Pancreas (tissue), 10 donors: ENCODE measurements at regions not wholly inside any gene's neighbourhood (a gene's known extent, or its start where the extent isn't known, plus 50 kb on each side); places are given as distances from the start of the nearest gene placed in this dataset.

Experiments used
- ATAC-seq, 4 donors: fragments of 200-7000 bp; cut with Tn5 transposase; one replicate each; pipeline versions ENCODE4 v1.8.0 to v1.9.1; 2020; ENCODE audit warnings: mild to moderate bottlenecking in 4 of 4, moderate library complexity in 4 of 4
- DNase-seq, 6 donors: peaks; one replicate each; pipeline ENCODE4 v3.0.0-alpha.2; 2020
- FAIRE-seq: peaks from 2 replicates; lab custom pipeline; 2012; peaks lifted over from hg19 to GRCh38; lab: Jason Lieb, UNC
- H3K27ac ChIP-seq, 4 donors: fragments of 200-600 bp; sonication (generic); 1 replicate in 3 of 4; 2 replicates in 1 of 4; pipeline versions ENCODE4 v1.5.0 to v1.8.0; 2020
- H3K27me3 ChIP-seq, 4 donors: fragments of 200-600 bp; one replicate each; pipeline ENCODE4 v1.8.0; 2021
- H3K36me3 ChIP-seq, 3 donors: fragments of 200-600 bp; sonication (generic) in 1 of 3; one replicate each; pipeline versions ENCODE4 v1.5.0 to v1.8.0; 2020 to 2021
- H3K4me1 ChIP-seq, 3 donors: fragments of 200-600 bp; one replicate each; pipeline ENCODE4 v1.8.0; 2021
- H3K4me3 ChIP-seq, 4 donors: fragments of 200-600 bp; sonication (generic) in 2 of 4; one replicate each; pipeline versions ENCODE4 v1.5.0 to v1.8.0; 2020 to 2021
- H3K9me3 ChIP-seq, 4 donors: fragments of 200-600 bp; one replicate each; pipeline ENCODE4 v1.8.0; 2021
- WGBS, 2 donors: extraction: QIAGEN DNeasy Blood & Tissue Kit; methylation state at CpG; one replicate each; pipeline ENCODE4 v1.1.7; 2013; 5-methylcytosine and 5-hydroxymethylcytosine counted together
- intact Hi-C, 3 donors: fragments of 100-400 bp; cut with DNase I; formaldehyde crosslinking; loops; one replicate each; pipeline versions ENCODE4 v1.11.1 to v1.14.2; 2022
- TF ChIP-seq, protein P1 (sequence below), 4 donors: fragments of 200-600 bp; sonication (generic) in 3 of 4; IDR thresholded peaks; one replicate each; pipeline versions ENCODE4 v1.5.0 to v1.8.0; 2021; ENCODE audit warnings: antibody characterized with exemption in 4 of 4
- donor health status: healthy with polysubstance abuse.
- donor health status: DM: no; HTN: no; CAD: no; lungs with moderate emphysema.
- donor health status: DM: no; HTN: no; CAD: no.
- donor health status: control.
- donor health status: control.
- donor health status: Bipolar disorder and iron deficiency.
- donor health status: DM: yes; HTN: yes; CAD: no.
- donor health status: DM: no; HTN: no; CAD: no.
- donor health status: DM: no; HTN: no; CAD: no.
- donor health status: DM: yes; HTN: yes; CAD: no.

DNA sequence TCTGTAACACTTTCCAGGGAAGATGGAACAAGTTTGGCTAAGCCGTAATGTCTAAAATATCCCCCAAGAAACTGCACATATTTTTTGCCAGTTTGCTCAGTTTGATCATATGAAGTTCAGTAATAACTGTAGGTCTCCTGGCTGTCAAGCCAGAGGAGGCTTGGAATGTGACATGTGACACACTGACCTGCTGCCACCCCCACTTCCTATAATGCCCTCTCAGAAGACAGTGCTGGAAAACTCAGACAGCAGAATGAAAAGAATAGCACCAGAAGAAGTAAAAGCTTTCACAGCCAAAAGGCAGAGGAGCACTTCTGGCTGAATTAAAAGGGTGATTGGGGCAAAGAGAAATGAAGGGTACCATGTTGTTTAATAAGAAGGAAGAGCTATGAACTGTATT lies 67.4 kb upstream of the UBAC2 start:
- H3K36me3 ChIP-seq, result no peaks in the 10 kb centered on the region
- intact Hi-C loops, result no loop called here
- ATAC-seq (no peak), DNase-seq (no peak), FAIRE-seq (no peak)
- TF ChIP-seq, protein P1, sequence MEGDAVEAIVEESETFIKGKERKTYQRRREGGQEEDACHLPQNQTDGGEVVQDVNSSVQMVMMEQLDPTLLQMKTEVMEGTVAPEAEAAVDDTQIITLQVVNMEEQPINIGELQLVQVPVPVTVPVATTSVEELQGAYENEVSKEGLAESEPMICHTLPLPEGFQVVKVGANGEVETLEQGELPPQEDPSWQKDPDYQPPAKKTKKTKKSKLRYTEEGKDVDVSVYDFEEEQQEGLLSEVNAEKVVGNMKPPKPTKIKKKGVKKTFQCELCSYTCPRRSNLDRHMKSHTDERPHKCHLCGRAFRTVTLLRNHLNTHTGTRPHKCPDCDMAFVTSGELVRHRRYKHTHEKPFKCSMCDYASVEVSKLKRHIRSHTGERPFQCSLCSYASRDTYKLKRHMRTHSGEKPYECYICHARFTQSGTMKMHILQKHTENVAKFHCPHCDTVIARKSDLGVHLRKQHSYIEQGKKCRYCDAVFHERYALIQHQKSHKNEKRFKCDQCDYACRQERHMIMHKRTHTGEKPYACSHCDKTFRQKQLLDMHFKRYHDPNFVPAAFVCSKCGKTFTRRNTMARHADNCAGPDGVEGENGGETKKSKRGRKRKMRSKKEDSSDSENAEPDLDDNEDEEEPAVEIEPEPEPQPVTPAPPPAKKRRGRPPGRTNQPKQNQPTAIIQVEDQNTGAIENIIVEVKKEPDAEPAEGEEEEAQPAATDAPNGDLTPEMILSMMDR (IDR thresholded peaks at IDR 0.05), result no peak
- H3K4me3 ChIP-seq, result no peak overlapping the region
- H3K4me1 ChIP-seq, result no peaks in the 10 kb centered on the region
- H3K27me3 ChIP-seq, result no peaks in the 10 kb centered on the region
- no peak overlapping the region for H3K27ac ChIP-seq
- 91 to 100% methylated on average over 1 of the region's 1 CpG for WGBS, 2 donors
- H3K9me3 ChIP-seq, result no peaks in the 10 kb centered on the region

DNA sequence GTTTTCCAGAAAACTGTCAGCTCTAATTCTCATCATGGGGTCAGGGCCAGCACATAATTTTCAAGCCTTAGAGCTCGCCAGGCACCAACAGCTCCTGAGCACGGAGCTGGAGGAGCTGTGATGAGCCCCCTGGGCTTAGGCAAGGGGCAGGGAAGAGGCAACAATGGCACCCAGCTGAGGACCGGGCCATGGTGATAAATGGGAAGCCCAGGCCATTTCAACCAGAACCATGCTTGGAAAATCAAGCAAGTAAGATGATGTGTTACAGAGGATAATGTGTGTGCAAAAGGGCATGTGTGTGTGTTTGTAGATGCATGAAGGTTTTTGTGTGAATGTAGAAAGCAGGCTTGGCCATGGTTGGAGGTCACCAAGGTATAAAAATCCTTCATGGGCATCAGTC lies 66.8 kb upstream of the UBAC2 start:
- intact Hi-C loops, result no loop called here
- Histone ChIP-seq H3K36me3 (no peaks in the 10 kb centered on the region), H3K27me3 (no peaks in the 10 kb centered on the region), H3K4me1 (no peaks in the 10 kb centered on the region), H3K9me3 (no peaks in the 10 kb centered on the region), H3K27ac (no peak overlapping the region), H3K4me3 (no peak overlapping the region)
- no peak for FAIRE-seq
- TF ChIP-seq, protein P1 (IDR thresholded peaks at IDR 0.05), result no peak
- WGBS, 2 donors, result 87 to 89% methylated on average over 3 of the region's 3 CpGs
- DNase-seq, result no peak
- no peak for ATAC-seq

DNA sequence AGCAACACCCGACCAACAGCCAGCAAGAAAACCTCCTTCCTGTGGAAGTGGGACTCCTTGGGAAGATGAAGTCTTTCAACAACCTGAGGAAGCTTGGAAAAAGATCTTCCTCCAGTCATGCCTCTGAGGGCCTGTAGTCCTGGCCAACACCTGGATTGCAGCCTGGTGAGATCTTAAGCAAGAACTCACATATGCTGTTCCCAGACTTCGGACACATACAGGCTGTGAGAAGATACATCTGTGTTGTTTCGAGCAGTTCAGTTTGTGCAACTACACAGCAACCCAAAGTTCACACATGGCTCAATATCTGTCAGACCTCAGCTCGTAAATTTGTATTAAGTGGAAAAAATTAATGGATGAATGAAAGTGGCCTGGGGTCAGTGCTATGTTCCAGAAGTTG lies 65.1 kb upstream of the UBAC2 start:
- H3K4me1 ChIP-seq, result no peaks in the 10 kb centered on the region
- no peaks in the 10 kb centered on the region for H3K27me3 ChIP-seq
- FAIRE-seq (no peak), ATAC-seq (no peak), DNase-seq (no peak)
- intact Hi-C loops, result no loop called here
- H3K27ac ChIP-seq, result no peak overlapping the region
- H3K36me3 ChIP-seq, result no peaks in the 10 kb centered on the region
- WGBS, 2 donors, result 55 to 59% methylated on average over 4 of the region's 4 CpGs
- H3K4me3 ChIP-seq, result no peak overlapping the region
- TF ChIP-seq, protein P1 (IDR thresholded peaks at IDR 0.05), result no peak
- no peaks in the 10 kb centered on the region for H3K9me3 ChIP-seq

- no peaks in the 10 kb centered on the region for H3K4me1 ChIP-seq
- no peaks in the 10 kb centered on the region for H3K9me3 ChIP-seq
- no peak overlapping the region for H3K27ac ChIP-seq
- no peak for DNase-seq
- FAIRE-seq, result no peak
- no peaks in the 10 kb centered on the region for H3K27me3 ChIP-seq
- intact Hi-C loops, result no loop called here
- 53 to 61% methylated on average over 8 of the region's 8 CpGs for WGBS, 2 donors
- H3K4me3 ChIP-seq, result no peak overlapping the region
- TF ChIP-seq, protein P1 (IDR thresholded peaks at IDR 0.05), result no peak
- H3K36me3 ChIP-seq, result no peaks in the 10 kb centered on the region
- ATAC-seq, result no peak
These were observed 64.2 kb upstream of the UBAC2 start for GRCh38 chr13:99136427-99136954.

DNA sequence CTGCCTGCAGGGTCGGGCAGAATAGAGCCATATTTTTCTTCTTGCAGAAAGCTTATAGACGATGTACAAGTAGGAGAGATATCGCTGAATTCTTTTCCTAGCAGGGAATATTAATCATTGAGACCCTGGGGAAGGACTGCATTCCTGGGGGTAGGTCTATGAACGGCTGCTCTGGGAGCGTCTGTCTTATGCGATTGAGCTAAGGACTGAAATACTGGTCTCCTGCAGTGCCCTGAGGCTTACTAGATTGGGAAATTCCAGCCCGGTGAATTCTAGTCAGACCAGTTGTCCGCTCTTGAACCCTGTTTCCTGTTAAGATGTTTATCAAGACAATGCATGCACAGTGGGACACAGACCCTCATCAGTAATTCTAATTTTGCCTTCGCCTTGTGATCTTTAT lies 59.8 kb upstream of the UBAC2 start:
- 85 to 89% methylated on average over 9 of the region's 9 CpGs for WGBS, 2 donors
- DNase-seq (no peak), ATAC-seq (no peak), FAIRE-seq (no peak)
- Histone ChIP-seq H3K4me3 (no peak overlapping the region), H3K4me1 (no peaks in the 10 kb centered on the region), H3K9me3 (no peaks in the 10 kb centered on the region), H3K27ac (no peak overlapping the region), H3K27me3 (no peaks in the 10 kb centered on the region), H3K36me3 (no peaks in the 10 kb centered on the region)
- TF ChIP-seq, protein P1 (IDR thresholded peaks at IDR 0.05), result no peak
- intact Hi-C loops, result no loop called here
